Neural cell (in vitro differentiated cells): ENCODE measurements at regions not wholly inside any gene's neighbourhood (a gene's known extent, or its start where the extent isn't known, plus 50 kb on each side); places are given as distances from the start of the nearest gene placed in this dataset.

ENCODE experiments used
- H2AFZ ChIP-seq: fragments of 200-600, 300-800 bp; sonication (generic), shearing (Covaris generic); 2 replicates; pipeline ENCODE4 v1.6.0; 2014; ENCODE audit warnings: low read depth, mild to moderate bottlenecking, antibody characterized with exemption, low read length, moderate library complexity
- H3F3A ChIP-seq: fragments of 200-600 bp; shearing (Covaris generic); 2 replicates; pipeline ENCODE4 v1.6.1; 2016; ENCODE audit warnings: mild to moderate bottlenecking, moderate library complexity, mixed read lengths, antibody characterized with exemption, low read length; ENCODE audit not compliant: insufficient read depth, poor library complexity, severe bottlenecking
- H3K27ac ChIP-seq: fragments of 200-600, 300-800 bp; sonication (generic), shearing (Covaris generic); 2 replicates; pipeline ENCODE4 v1.5.1; 2014; ENCODE audit warnings: mild to moderate bottlenecking, low read length, moderate library complexity
- H3K27me3 ChIP-seq: fragments of 300-800, 200-600 bp; sonication (generic), shearing (Covaris generic); 2 replicates; pipeline ENCODE4 v1.6.0; 2014; ENCODE audit warnings: mild to moderate bottlenecking, low read depth, low read length, moderate library complexity; ENCODE audit not compliant: insufficient read depth
- H3K36me3 ChIP-seq: fragments of 300-800, 200-600 bp; sonication (generic), shearing (Covaris generic); 2 replicates; pipeline ENCODE4 v1.5.1; 2014; ENCODE audit warnings: mild to moderate bottlenecking, antibody characterized with exemption, low read length, moderate library complexity; ENCODE audit not compliant: insufficient read depth
- H3K4me2 ChIP-seq: fragments of 300-800, 200-600 bp; sonication (generic), shearing (Covaris generic); 2 replicates; pipeline ENCODE4 v1.6.0; 2014; ENCODE audit warnings: mild to moderate bottlenecking, low read length
- H3K4me3 ChIP-seq: fragments of 300-800, 200-600 bp; sonication (generic), shearing (Covaris generic); 2 replicates; pipeline ENCODE4 v1.5.1; 2014; ENCODE audit warnings: mild to moderate bottlenecking, low read length, moderate library complexity
- H3K79me2 ChIP-seq: fragments of 200-600 bp; shearing (Covaris generic); replicated peaks from 2 replicates; pipeline ENCODE4 v1.6.0; 2014; ENCODE audit warnings: mild to moderate bottlenecking, low read length, moderate library complexity; ENCODE audit not compliant: insufficient read depth
- H3K9ac ChIP-seq: fragments of 300-800, 200-600 bp; sonication (generic), shearing (Covaris generic); 2 replicates; pipeline ENCODE4 v1.6.1; 2016; ENCODE audit warnings: mild to moderate bottlenecking, low read length, mixed read lengths
- H3K9me2 ChIP-seq: fragments of 200-600 bp; shearing (Covaris generic); 2 replicates; pipeline ENCODE4 v1.6.1; 2016; ENCODE audit warnings: mild to moderate bottlenecking, low read length, mixed read lengths; ENCODE audit not compliant: insufficient read depth
- H3K9me3 ChIP-seq: fragments of 200-600, 300-800 bp; sonication (generic), shearing (Covaris generic); 2 replicates; pipeline ENCODE4 v1.6.1; 2016; ENCODE audit warnings: mild to moderate bottlenecking, mixed run types, low read length, moderate library complexity, mixed read lengths
- H4K20me1 ChIP-seq: fragments of 200-600 bp; shearing (Covaris generic); 2 replicates; pipeline ENCODE4 v1.6.1; 2016; ENCODE audit warnings: mild to moderate bottlenecking, mixed run types; ENCODE audit not compliant: insufficient read depth
- CTCF ChIP-seq: fragments of 450-650 bp; IDR thresholded peaks from 2 replicates; pipeline ENCODE4 v1.5.1; 2014; ENCODE audit warnings: antibody characterized with exemption, mild to moderate bottlenecking, moderate library complexity; ENCODE audit not compliant: poor library complexity, severe bottlenecking
- EP300 ChIP-seq: fragments of 450-650 bp; conservative IDR thresholded peaks from 2 replicates; pipeline ENCODE4 v1.6.1; 2014; ENCODE audit warnings: antibody characterized with exemption, mild to moderate bottlenecking, moderate library complexity; ENCODE audit not compliant: poor library complexity, severe bottlenecking
- EZH2 ChIP-seq: fragments of 200-600, 300-800 bp; shearing (Covaris generic), sonication (generic); IDR thresholded peaks from 2 replicates; pipeline ENCODE4 v1.6.1; 2014; ENCODE audit warnings: antibody characterized with exemption, low read length, borderline replicate concordance, mild to moderate bottlenecking; ENCODE audit not compliant: insufficient read depth, poor library complexity, severe bottlenecking
- MXI1 ChIP-seq: fragments of 450-650 bp; conservative IDR thresholded peaks from 2 replicates; pipeline ENCODE4 v1.6.1; 2014; ENCODE audit warnings: antibody characterized with exemption, mild to moderate bottlenecking; ENCODE audit not compliant: poor library complexity, severe bottlenecking
- POLR2AphosphoS5 ChIP-seq: IDR thresholded peaks from 2 replicates; pipeline ENCODE4 v1.6.1; 2012
- RAD21 ChIP-seq: fragments of 450-650 bp; conservative IDR thresholded peaks from 2 replicates; pipeline ENCODE4 v1.6.1; 2014; ENCODE audit warnings: antibody characterized with exemption, mild to moderate bottlenecking, moderate library complexity
- REST ChIP-seq: IDR thresholded peaks from 2 replicates; pipeline ENCODE4 v1.6.1; 2012; ENCODE audit warnings: borderline replicate concordance
- SMC3 ChIP-seq: fragments of 450-650 bp; conservative IDR thresholded peaks from 2 replicates; pipeline ENCODE4 v1.6.1; 2014; ENCODE audit warnings: antibody characterized with exemption, mild to moderate bottlenecking, moderate library complexity; ENCODE audit not compliant: poor library complexity
- TAF1 ChIP-seq: IDR thresholded peaks from 2 replicates; pipeline ENCODE4 v1.6.1; 2012; ENCODE audit warnings: low read depth

- Histone ChIP-seq H3K36me3 (no peaks in the 10 kb centered on the region), H3K9ac (no peak overlapping the region), H3F3A (no peaks in the 10 kb centered on the region), H4K20me1 (no peaks in the 10 kb centered on the region), H3K4me3 (no peak overlapping the region), H3K27me3 (no peaks in the 10 kb centered on the region), H3K9me2 (no peaks in the 10 kb centered on the region), H3K27ac (no peak overlapping the region), H3K4me2 (no peak overlapping the region), H2AFZ (no peak overlapping the region), H3K79me2 (no peaks in the 10 kb centered on the region), H3K9me3 (no peaks in the 10 kb centered on the region)
- TF ChIP-seq RAD21 (no peak), REST (no peak), MXI1 (no peak), CTCF (no peak), EZH2 (no peak), SMC3 (no peak), POLR2AphosphoS5 (no peak), EP300 (no peak), TAF1 (no peak)
Measured at GRCh38 chr21:32100423-32100822, 178.4 kb downstream of the MIS18A start.

GRCh38 chr21:32099812-32100416 is 178.9 kb downstream of the MIS18A start:
- no peaks in the 10 kb centered on the region for H3K36me3 ChIP-seq
- no peak for TF ChIP-seq CTCF
- TF ChIP-seq POLR2AphosphoS5 = no peak
- no peak for TF ChIP-seq TAF1
- no peak for TF ChIP-seq RAD21
- TF ChIP-seq SMC3 = no peak
- TF ChIP-seq REST = no peak
- no peak for TF ChIP-seq EP300
- no peak for TF ChIP-seq EZH2
- no peak for TF ChIP-seq MXI1
- H4K20me1 ChIP-seq = no peaks in the 10 kb centered on the region
- no peaks in the 10 kb centered on the region for H3K9me2 ChIP-seq
- no peaks in the 10 kb centered on the region for H3K79me2 ChIP-seq
- H2AFZ ChIP-seq = no peak overlapping the region
- no peak overlapping the region for H3K9ac ChIP-seq
- H3K27me3 ChIP-seq = no peaks in the 10 kb centered on the region
- no peak overlapping the region for H3K4me2 ChIP-seq
- H3F3A ChIP-seq = no peaks in the 10 kb centered on the region
- H3K4me3 ChIP-seq = no peak overlapping the region
- H3K27ac ChIP-seq = no peak overlapping the region
- H3K9me3 ChIP-seq = no peaks in the 10 kb centered on the region
